Tibial artery (tissue), 4 donors: ENCODE measurements at regions not wholly inside any gene's neighbourhood (a gene's known extent, or its start where the extent isn't known, plus 50 kb on each side); places are given as distances from the start of the nearest gene placed in this dataset.
A peak's percentile ranks its signal among the peaks of the same experiment; 100 is the strongest.

ENCODE experiments used
- DNase-seq, 2 donors: peaks; one replicate each; pipeline ENCODE4 v3.0.0-alpha.2; 2019
- H3K27ac ChIP-seq, 2 donors: fragments of 200-600 bp; sonication (generic) in 1 of 2; 1 replicate in 1 of 2; 2 replicates in 1 of 2; pipeline ENCODE4 v1.5.1; 2018 to 2019; ENCODE audit warnings: mild to moderate bottlenecking in 1 of 2
- H3K27me3 ChIP-seq, 2 donors: fragments of 200-600 bp; sonication (generic) in 1 of 2; one replicate each; pipeline versions ENCODE4 v1.5.1 to v1.6.0; 2016 to 2019
- H3K36me3 ChIP-seq, 3 donors: fragments of 200-600 bp; sonication (generic) in 2 of 3; one replicate each; pipeline ENCODE4 v1.5.1; 2016 to 2019; ENCODE audit warnings: mild to moderate bottlenecking in 2 of 3
- H3K4me1 ChIP-seq, 4 donors: fragments of 200-600 bp; sonication (generic) in 2 of 4; 1 replicate in 3 of 4; 2 replicates in 1 of 4; pipeline ENCODE4 v1.5.1; 2016 to 2019
- H3K4me3 ChIP-seq, 2 donors: fragments of 200-600 bp; sonication (generic) in 1 of 2; 1 replicate in 1 of 2; 2 replicates in 1 of 2; pipeline ENCODE4 v1.5.1; 2018 to 2019; ENCODE audit warnings: mild to moderate bottlenecking in 2 of 2
- H3K9me3 ChIP-seq, 3 donors: fragments of 200-600 bp; sonication (generic) in 1 of 3; one replicate each; pipeline ENCODE4 v1.5.1; 2016 to 2019
- intact Hi-C: fragments of 100-400 bp; cut with DNase I; formaldehyde crosslinking; loops from one replicate; pipeline ENCODE4 v1.15.0; 2023; ENCODE audit warnings: low total_unique reads
- TF ChIP-seq, protein P1 (sequence below), 2 experiments: fragments of 200-600 bp in 1 of 2; fragments of 450-650 bp in 1 of 2; IDR thresholded peaks; one replicate each; pipeline ENCODE4 v1.5.1; 2017 to 2019; ENCODE audit warnings: antibody characterized with exemption in 2 of 2, mild to moderate bottlenecking in 1 of 2, moderate library complexity in 1 of 2

DNA sequence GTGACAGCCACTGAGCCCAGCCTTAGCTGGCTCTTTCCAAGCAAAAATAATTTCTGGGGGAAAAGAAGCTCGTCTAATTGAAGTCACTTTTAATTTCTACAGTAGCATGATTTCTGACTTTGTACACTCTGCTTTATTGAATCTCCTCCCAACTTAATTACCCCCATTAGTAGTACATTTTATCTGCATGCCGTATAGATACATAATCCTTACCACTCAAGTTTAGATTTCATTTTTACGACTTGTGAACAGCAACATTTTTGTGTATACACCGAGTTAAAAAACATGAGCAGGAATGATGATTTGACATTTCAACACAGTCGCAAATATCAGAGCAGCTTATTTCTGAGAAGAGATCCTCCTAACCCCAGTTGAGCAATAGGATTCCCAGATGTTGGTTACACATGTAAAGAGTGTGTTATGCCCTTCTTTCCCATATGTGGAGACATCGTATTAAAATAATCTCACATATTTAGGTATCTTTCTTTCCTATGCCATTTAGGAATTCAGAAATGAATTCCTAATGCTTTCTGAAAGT is 127.3 kb upstream of the MTHFD1L start:
- no peak overlapping the region for H3K4me3 ChIP-seq
- no peaks in the 10 kb centered on the region for H3K9me3 ChIP-seq
- TF ChIP-seq, protein P1, sequence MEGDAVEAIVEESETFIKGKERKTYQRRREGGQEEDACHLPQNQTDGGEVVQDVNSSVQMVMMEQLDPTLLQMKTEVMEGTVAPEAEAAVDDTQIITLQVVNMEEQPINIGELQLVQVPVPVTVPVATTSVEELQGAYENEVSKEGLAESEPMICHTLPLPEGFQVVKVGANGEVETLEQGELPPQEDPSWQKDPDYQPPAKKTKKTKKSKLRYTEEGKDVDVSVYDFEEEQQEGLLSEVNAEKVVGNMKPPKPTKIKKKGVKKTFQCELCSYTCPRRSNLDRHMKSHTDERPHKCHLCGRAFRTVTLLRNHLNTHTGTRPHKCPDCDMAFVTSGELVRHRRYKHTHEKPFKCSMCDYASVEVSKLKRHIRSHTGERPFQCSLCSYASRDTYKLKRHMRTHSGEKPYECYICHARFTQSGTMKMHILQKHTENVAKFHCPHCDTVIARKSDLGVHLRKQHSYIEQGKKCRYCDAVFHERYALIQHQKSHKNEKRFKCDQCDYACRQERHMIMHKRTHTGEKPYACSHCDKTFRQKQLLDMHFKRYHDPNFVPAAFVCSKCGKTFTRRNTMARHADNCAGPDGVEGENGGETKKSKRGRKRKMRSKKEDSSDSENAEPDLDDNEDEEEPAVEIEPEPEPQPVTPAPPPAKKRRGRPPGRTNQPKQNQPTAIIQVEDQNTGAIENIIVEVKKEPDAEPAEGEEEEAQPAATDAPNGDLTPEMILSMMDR (IDR thresholded peaks at IDR 0.05), result no peak
- no peak overlapping the region for H3K27ac ChIP-seq
- intact Hi-C loops, result no loop called here
- no peak for DNase-seq
- no peaks in the 10 kb centered on the region for H3K4me1 ChIP-seq
- no peaks in the 10 kb centered on the region for H3K27me3 ChIP-seq
- peaks cover 0 to 6% (median 0%) of the 10 kb centered on the region in 3 donors for H3K36me3 ChIP-seq

DNA sequence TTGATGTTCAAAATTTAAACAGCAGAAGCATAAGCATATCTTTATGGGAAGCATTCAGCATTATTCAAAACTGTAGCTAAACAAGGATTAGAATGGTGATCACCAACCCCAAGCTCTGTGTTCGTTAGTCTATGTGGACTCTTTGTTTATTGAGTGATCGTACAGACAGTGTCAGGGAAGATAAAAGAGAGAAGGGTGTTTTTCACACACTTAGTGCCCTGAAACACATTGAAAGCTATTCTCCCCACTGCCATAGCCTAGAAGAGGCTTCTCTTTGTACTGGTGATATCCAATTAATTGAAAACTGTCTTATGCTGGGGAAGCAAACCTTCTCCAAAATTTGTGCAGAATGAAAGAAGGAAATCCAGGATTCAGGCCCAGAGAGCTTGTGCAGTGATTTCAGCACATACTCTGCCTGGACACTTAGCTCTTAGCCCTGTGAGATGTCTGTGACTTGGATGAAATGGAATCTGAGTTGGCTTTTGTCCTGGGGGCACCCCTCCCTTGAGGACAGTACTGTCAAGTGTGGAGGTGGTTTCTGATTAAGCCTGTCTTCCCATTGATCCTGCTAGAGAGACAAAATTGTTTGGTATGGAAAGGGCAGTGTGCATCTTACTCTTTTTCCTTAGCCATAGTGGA is 125.7 kb upstream of the MTHFD1L start:
- Histone ChIP-seq H3K36me3 (no peaks in the 10 kb centered on the region), H3K9me3 (no peaks in the 10 kb centered on the region), H3K4me1 (no peaks in the 10 kb centered on the region), H3K27me3 (no peaks in the 10 kb centered on the region), H3K4me3 (no peak overlapping the region), H3K27ac (no peak overlapping the region)
- TF ChIP-seq, protein P1 (IDR thresholded peaks at IDR 0.05), result no peak
- intact Hi-C loops, result no loop called here
- no peak for DNase-seq

DNA sequence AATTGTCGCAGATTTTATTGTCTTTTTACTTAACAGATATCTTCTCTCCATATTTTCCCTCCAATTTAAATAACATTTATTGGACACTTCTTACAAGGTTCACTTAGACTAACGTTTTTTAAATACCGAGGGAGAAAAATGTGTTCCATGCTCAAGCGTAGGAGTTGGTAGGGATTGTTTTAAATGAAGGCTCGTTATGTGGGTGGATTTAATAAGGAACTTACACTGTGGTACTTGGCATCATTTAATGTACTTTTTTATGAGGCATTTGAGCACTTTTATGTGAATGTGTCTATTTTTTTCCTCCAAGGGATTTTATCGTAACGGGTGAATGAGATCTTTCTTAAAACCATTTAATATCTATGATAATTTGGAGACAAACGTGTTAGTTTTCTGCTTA is 125.0 kb upstream of the MTHFD1L start:
- TF ChIP-seq, protein P1 (IDR thresholded peaks at IDR 0.05), result no peak

DNA sequence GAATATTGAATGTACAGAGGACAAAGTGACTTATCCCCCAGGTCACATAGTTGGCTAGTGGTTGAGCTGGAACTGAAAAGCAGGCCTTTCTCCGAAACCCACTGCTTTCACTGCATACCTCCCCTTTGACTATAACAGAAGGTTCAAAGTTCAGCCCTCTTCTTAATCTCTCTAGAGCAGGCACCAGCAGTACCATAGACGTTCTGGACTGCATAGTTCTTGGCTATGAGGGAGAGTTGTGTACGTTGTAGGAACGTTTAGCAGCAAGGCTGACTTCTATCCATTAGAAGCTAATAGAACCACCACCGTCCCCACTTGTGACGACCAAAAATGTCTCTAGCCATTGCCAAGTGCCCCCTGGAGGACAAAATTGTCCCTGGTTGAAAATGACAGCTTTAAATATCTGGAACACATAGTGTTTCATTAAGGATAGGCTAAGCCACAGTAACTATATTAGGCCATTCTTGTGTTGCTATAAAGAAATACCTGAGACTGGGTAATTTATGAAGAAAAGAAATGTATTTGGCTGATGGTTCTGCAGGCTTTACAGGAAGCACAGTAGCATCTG is 123.8 kb upstream of the MTHFD1L start:
- Histone ChIP-seq H3K27ac (no peak overlapping the region), H3K4me3 (no peak overlapping the region), H3K4me1 (no peaks in the 10 kb centered on the region), H3K27me3 (no peaks in the 10 kb centered on the region), H3K9me3 (no peaks in the 10 kb centered on the region), H3K36me3 (no peaks in the 10 kb centered on the region)
- DNase-seq, result no peak
- TF ChIP-seq, protein P1 (IDR thresholded peaks at IDR 0.05), result peak in 1 of 2 experiments; percentile 21
- intact Hi-C loops, result no loop called here

More for the DNA sequence above, 125.0 kb upstream of the MTHFD1L start:
- Histone ChIP-seq H3K27ac (no peak overlapping the region), H3K4me1 (no peaks in the 10 kb centered on the region), H3K4me3 (no peak overlapping the region), H3K36me3 (no peaks in the 10 kb centered on the region), H3K9me3 (no peaks in the 10 kb centered on the region), H3K27me3 (no peaks in the 10 kb centered on the region)
- intact Hi-C loops, result no loop called here
- no peak for DNase-seq

DNA sequence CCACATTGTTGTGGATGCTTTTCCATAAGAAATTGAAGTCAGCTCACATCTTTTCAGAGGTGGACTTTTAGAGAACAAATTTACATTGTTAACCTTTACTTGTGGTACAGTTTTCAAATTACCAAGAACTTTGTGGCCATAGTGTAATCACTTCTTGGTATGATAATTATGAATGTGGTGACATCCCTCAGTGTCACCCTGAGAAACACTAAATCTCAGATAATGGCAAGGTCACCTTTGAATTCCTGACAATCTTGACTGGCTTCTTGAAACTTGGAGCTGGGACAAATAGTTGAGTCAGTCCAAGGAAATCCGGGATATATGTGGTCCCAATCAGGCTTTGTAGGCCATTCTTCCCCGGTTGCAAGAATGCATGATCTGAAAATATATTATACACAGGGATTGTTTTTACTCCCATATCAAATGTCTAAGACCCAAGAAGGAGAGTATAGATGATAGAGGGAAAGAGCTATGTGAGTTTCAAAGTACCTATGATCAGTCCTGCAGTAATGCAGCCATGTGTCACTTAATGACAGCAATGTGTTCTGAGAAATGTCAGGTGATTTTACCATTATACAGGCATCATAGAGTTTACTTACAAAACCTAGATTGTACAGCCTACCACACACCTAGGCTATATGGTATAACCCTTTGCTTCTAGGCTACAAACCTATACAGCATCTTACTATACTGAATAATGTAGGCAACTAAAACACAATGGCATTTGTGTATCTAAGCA is 120.8 kb upstream of the MTHFD1L start:
- no peak for DNase-seq
- peaks cover 0 to 5% of the 10 kb centered on the region in 2 donors for H3K27me3 ChIP-seq
- intact Hi-C loops, result no loop called here
- H3K36me3 ChIP-seq, result no peaks in the 10 kb centered on the region
- H3K27ac ChIP-seq, result no peak overlapping the region
- no peaks in the 10 kb centered on the region for H3K4me1 ChIP-seq
- TF ChIP-seq, protein P1 (IDR thresholded peaks at IDR 0.05), result no peak
- no peaks in the 10 kb centered on the region for H3K9me3 ChIP-seq
- no peak overlapping the region for H3K4me3 ChIP-seq
